ENCODE measurements at regions not wholly inside any gene's neighbourhood (a gene's known extent, or its start where the extent isn't known, plus 50 kb on each side); places are given as distances from the start of the nearest gene placed in this dataset.

DNA sequence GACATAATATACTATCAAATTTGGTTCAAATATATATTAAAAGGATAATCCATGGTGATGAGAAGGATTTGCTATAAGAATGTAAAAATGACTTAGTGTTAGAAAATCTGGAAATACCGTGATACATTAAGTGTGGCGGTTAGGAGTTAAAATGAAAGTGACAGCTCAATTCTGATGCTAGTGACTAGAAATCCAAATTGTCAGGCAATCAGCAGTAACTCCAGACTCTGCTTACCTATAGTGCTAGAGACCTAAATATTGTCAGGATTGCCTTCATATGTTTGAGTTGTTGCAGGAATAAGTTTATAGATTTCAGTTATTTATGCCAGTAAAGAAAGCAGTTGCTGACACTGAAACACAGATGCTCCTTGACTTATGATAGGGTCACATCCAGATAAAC, 737.4 kb downstream of the MRPL39 start:
- no peak overlapping the region for H3K27ac ChIP-seq
- no peaks in the 10 kb centered on the region for H4K20me1 ChIP-seq

DNA sequence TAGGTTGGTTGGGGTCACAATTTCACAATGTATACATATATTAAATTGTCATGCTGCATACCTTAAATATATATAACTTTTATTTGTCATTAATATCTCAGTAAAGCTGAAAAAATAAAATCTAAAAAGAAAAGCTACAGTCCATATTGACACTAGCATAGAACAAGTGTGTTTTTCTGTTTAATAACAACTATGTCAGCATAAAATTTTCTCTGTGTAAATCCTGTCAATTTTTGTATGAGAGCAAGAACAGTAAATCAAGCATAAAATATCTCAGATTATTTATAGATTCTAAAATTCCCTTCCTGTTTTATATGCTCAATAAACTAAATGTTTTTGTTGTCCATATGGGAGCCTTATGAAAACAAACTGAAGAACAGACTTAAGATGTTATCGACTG, 739.2 kb downstream of the MRPL39 start:
- H3K9me3 ChIP-seq (replicated peaks in 1 of 11), result peaks cover 0 to 11% (median 0%) of the 10 kb centered on the region in 11 experiments; a peak in 5 of 22 replicates
- no peaks in the 10 kb centered on the region for H4K20me1 ChIP-seq

More for the DNA sequence above, 737.4 kb downstream of the MRPL39 start:
- H3K27me3 ChIP-seq, result peaks cover 0 to 14% (median 6%) of the 10 kb centered on the region in 11 experiments; a peak in 8 of 22 replicates
- TF ChIP-seq Cebpa-rat (IDR thresholded peaks at IDR 0.05), result no peak
- H3K4me3 ChIP-seq, result no peak overlapping the region
- no peak overlapping the region for H3K4me2 ChIP-seq
- H3K36me3 ChIP-seq, result no peaks in the 10 kb centered on the region
- peaks cover 0 to 16% (median 0%) of the 10 kb centered on the region in 11 experiments; a peak in 5 of 22 replicates for H3K9me3 ChIP-seq (replicated peaks in 1 of 11)
- H3K4me1 ChIP-seq, result no peaks in the 10 kb centered on the region
- no peak overlapping the region for H3K9ac ChIP-seq

GRCh38 chr21:24861471-24861870, 745.8 kb downstream of the MRPL39 start:
- Histone ChIP-seq H3K27ac (no peak overlapping the region), H3K9ac (no peak overlapping the region), H3K4me3 (no peak overlapping the region), H3K36me3 (no peaks in the 10 kb centered on the region), H3K9me3 (replicated peaks in 1 of 11) (no peaks in the 10 kb centered on the region), H3K4me2 (no peak overlapping the region), H4K20me1 (no peaks in the 10 kb centered on the region), H3K27me3 (no peaks in the 10 kb centered on the region), H3K4me1 (no peaks in the 10 kb centered on the region)
- no peak for TF ChIP-seq Cebpa-rat (IDR thresholded peaks at IDR 0.05)

More for the DNA sequence above, 739.2 kb downstream of the MRPL39 start:
- Histone ChIP-seq H3K4me2 (no peak overlapping the region), H3K27me3 (no peaks in the 10 kb centered on the region), H3K27ac (no peak overlapping the region), H3K4me1 (no peaks in the 10 kb centered on the region), H3K36me3 (no peaks in the 10 kb centered on the region), H3K9ac (no peak overlapping the region), H3K4me3 (no peak overlapping the region)
- no peak for TF ChIP-seq Cebpa-rat (IDR thresholded peaks at IDR 0.05)

DNA sequence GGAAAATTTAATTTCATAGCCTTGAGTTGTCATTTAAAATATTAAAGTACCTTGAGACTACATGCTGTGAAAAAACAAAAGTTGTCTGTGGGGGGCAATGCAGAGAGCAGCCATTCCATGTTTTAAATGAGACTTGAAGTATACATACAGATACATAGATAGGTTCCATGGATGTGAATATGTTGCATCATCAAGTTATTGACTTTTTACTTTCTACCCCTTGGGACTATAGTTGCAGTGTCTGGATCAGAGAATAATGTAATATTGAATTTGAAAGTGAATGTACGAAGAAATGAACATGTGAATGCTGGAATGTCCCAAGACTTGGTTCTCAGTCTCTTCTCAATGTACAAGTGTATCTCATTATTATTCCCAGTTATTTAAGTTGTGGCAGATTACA, 751.0 kb downstream of the MRPL39 start:
- Histone ChIP-seq H3K36me3 (no peaks in the 10 kb centered on the region), H3K27me3 (no peaks in the 10 kb centered on the region), H3K9me3 (replicated peaks in 1 of 11) (no peaks in the 10 kb centered on the region), H3K4me3 (no peak overlapping the region), H4K20me1 (no peaks in the 10 kb centered on the region), H3K4me2 (no peak overlapping the region), H3K27ac (no peak overlapping the region), H3K9ac (no peak overlapping the region), H3K4me1 (no peaks in the 10 kb centered on the region)
- TF ChIP-seq Cebpa-rat (IDR thresholded peaks at IDR 0.05), result no peak

DNA sequence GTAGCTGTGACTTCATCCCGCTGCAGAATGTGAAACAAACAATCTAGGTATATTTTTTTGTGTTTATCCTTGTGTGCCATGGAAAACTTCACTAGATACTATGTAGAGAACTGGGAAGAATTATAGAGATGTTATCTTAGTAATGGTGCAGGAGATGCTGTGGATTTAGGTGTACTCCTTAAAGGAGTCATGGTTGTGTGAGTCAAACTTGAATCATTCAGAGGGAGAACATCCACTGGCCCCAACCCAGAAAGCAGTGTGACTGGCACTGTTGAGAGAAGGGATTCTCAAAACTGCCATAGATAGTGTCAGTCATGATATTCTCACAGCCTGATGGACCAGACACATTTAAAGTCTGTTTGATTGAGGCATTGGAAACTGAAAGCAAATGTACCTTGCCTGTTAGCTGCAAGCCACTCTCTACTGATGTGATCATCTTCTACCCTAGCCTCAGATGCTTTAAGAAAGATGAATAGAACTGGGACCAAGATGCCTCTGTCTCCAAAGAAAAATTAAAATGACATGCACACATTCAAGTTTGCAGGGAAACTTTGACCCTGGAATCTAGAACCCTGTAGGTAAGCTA, 754.6 kb downstream of the MRPL39 start:
- no peak overlapping the region for H3K9ac ChIP-seq
- TF ChIP-seq Cebpa-rat (IDR thresholded peaks at IDR 0.05), result no peak
- H3K9me3 ChIP-seq (replicated peaks in 1 of 11), result no peaks in the 10 kb centered on the region
- no peaks in the 10 kb centered on the region for H3K27me3 ChIP-seq
- H3K27ac ChIP-seq, result no peak overlapping the region
- no peak overlapping the region for H3K4me2 ChIP-seq
- no peaks in the 10 kb centered on the region for H3K36me3 ChIP-seq
- H3K4me3 ChIP-seq, result no peak overlapping the region
- no peaks in the 10 kb centered on the region for H4K20me1 ChIP-seq
- no peaks in the 10 kb centered on the region for H3K4me1 ChIP-seq

- H3K4me2 ChIP-seq, result no peak overlapping the region
- no peaks in the 10 kb centered on the region for H3K27me3 ChIP-seq
- TF ChIP-seq Cebpa-rat (IDR thresholded peaks at IDR 0.05), result no peak
- no peaks in the 10 kb centered on the region for H3K36me3 ChIP-seq
- H3K9me3 ChIP-seq (replicated peaks in 1 of 11), result no peaks in the 10 kb centered on the region
- no peak overlapping the region for H3K27ac ChIP-seq
- H4K20me1 ChIP-seq, result no peaks in the 10 kb centered on the region
- no peak overlapping the region for H3K9ac ChIP-seq
- H3K4me1 ChIP-seq, result no peaks in the 10 kb centered on the region
- no peak overlapping the region for H3K4me3 ChIP-seq
Measured at GRCh38 chr21:24850121-24850520, 757.2 kb downstream of the MRPL39 start.

DNA sequence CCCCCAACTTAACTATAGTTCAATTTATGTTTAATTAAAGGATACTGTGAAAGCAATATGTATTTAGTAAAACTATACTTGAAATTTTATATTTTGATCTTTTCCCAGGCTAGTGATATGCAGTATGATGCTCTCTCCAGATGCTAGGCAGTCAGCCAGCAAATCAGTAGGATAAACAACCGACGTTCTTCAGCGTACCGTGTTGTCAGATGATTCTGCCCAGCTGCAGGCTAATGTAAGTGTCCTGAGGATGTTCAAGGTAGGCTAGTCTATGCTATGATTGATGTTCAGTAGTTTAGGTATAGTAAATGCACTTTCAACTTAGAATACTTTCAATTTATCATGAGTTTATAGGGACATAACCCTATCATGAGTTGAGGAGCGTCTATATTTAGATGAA, 762.6 kb downstream of the MRPL39 start:
- Histone ChIP-seq H4K20me1 (no peaks in the 10 kb centered on the region), H3K4me3 (no peak overlapping the region), H3K4me2 (no peak overlapping the region), H3K9ac (no peak overlapping the region), H3K36me3 (no peaks in the 10 kb centered on the region), H3K9me3 (replicated peaks in 1 of 11) (peaks cover 4 to 9% (median 8%) of the 10 kb centered on the region in 11 experiments; a peak in 14 of 22 replicates), H3K4me1 (no peaks in the 10 kb centered on the region), H3K27ac (no peak overlapping the region), H3K27me3 (no peaks in the 10 kb centered on the region)
- TF ChIP-seq Cebpa-rat (IDR thresholded peaks at IDR 0.05), result no peak

- peaks cover 4 to 11% (median 8%) of the 10 kb centered on the region in 11 experiments; a peak in 14 of 22 replicates for H3K9me3 ChIP-seq (replicated peaks in 1 of 11)
- no peaks in the 10 kb centered on the region for H3K36me3 ChIP-seq
- no peak overlapping the region for H3K27ac ChIP-seq
- no peak for TF ChIP-seq Cebpa-rat (IDR thresholded peaks at IDR 0.05)
- no peaks in the 10 kb centered on the region for H3K27me3 ChIP-seq
- no peak overlapping the region for H3K4me3 ChIP-seq
- no peak overlapping the region for H3K9ac ChIP-seq
- H4K20me1 ChIP-seq, result no peaks in the 10 kb centered on the region
- H3K4me1 ChIP-seq, result no peaks in the 10 kb centered on the region
- no peak overlapping the region for H3K4me2 ChIP-seq
Measured at GRCh38 chr21:24840287-24840686, 767.0 kb downstream of the MRPL39 start.

DNA sequence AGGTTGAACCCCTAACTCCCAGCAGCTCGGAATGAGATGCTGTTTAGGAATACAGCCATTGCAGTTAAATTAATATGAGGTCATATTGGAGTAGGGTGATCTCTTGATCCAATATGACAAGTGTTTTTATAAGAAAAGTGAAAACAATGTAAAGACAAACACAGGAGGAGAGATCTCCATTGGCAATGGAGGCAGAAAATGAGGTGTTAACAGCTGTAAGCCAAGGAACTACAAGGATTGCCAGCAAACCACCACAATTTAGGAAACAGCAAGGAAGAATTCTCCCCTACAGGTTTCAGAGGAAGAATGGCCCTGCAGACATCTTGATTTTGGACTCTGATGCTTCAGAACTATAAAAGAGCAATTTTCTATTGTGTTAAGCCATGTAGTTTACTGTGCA, 774.3 kb downstream of the MRPL39 start:
- Histone ChIP-seq H3K27ac (no peak overlapping the region), H3K27me3 (no peaks in the 10 kb centered on the region), H4K20me1 (no peaks in the 10 kb centered on the region), H3K4me3 (no peak overlapping the region), H3K9ac (no peak overlapping the region), H3K4me2 (no peak overlapping the region), H3K36me3 (no peaks in the 10 kb centered on the region), H3K4me1 (no peaks in the 10 kb centered on the region), H3K9me3 (replicated peaks in 1 of 11) (no peaks in the 10 kb centered on the region)
- TF ChIP-seq Cebpa-rat (IDR thresholded peaks at IDR 0.05), result no peak

GRCh38 chr21:24829397-24829796, 777.9 kb downstream of the MRPL39 start:
- Histone ChIP-seq H3K4me1 (no peaks in the 10 kb centered on the region), H3K4me2 (no peak overlapping the region), H3K27ac (no peak overlapping the region), H3K9me3 (replicated peaks in 1 of 11) (no peaks in the 10 kb centered on the region), H3K4me3 (no peak overlapping the region), H4K20me1 (no peaks in the 10 kb centered on the region), H3K36me3 (no peaks in the 10 kb centered on the region), H3K27me3 (no peaks in the 10 kb centered on the region), H3K9ac (no peak overlapping the region)
- TF ChIP-seq Cebpa-rat (IDR thresholded peaks at IDR 0.05), result no peak

All from BLaER1 treated with 17β-estradiol and CSF1 and Interleukin-3, amounts not matched to agents 10 nM and 100 nM (cell line).